GM12878 (cell line): ENCODE measurements at regions not wholly inside any gene's neighbourhood (a gene's known extent, or its start where the extent isn't known, plus 50 kb on each side); places are given as distances from the start of the nearest gene placed in this dataset.

Experiments
- ATAC-seq: fragments of 200-7000 bp; cut with Tn5 transposase; 3 replicates; pipeline ENCODE4 v1.9.1; 2020; ENCODE audit warnings: mild to moderate bottlenecking, moderate library complexity
- BruUV-seq: library from RNA; stranded (reverse); fragments of 400-500 nt; replicated peaks from 2 replicates; lab custom pipeline; 2021; lab: Mats Ljungman, UMichigan
- CTCF ChIA-PET: fragments of 300-600 bp; sonication (Branson Sonifier 250); formaldehyde crosslinking; extraction: SDS; loops from one replicate; lab custom pipeline; 2021; ENCODE audit warnings: inconsistent platforms; lab: Yijun Ruan, JAX
- POLR2A ChIA-PET: fragments of 350-600 bp; formaldehyde crosslinking; extraction: SDS; loops from one replicate; lab custom pipeline; 2021; ENCODE audit warnings: inconsistent platforms; lab: Charles Lee
- RAD21 ChIA-PET: fragments of 300-600 bp; sonication (Branson Sonifier 250); formaldehyde crosslinking; loops from one replicate; lab custom pipeline; 2023; ENCODE audit warnings: antibody characterized with exemption; ENCODE audit not compliant: unreplicated experiment; lab: Charles Lee
- SMC1A ChIA-PET: fragments of 300-600 bp; sonication (Branson Sonifier 250); formaldehyde crosslinking; loops from one replicate; lab custom pipeline; 2023; ENCODE audit not compliant: unreplicated experiment, uncharacterized antibody; lab: Charles Lee
- DNase-seq: peaks from one replicate; pipeline ENCODE4 v3.0.0-alpha.2; 2011; ENCODE audit warnings: low read depth, low spot score
- FAIRE-seq: peaks from 3 replicates; lab custom pipeline; 2011; peaks lifted over from hg19 to GRCh38; lab: Jason Lieb, UNC
- H2AFZ ChIP-seq: 2 replicates; pipeline ENCODE4 v1.6.0; 2011; ENCODE audit warnings: low read depth, low read length, control low read depth; ENCODE audit not compliant: control insufficient read depth
- H3K27ac ChIP-seq: 2 replicates; pipeline ENCODE4 v1.5.1; 2011; ENCODE audit warnings: control low read depth; ENCODE audit not compliant: control insufficient read depth, insufficient read depth
- H3K27me3 ChIP-seq, 2 experiments: replicated peaks in 1 of 2; 2 replicates each; pipeline versions ENCODE4 v1.6.0 to v1.6.1; 2011; ENCODE audit warnings: low read length in 1 of 2; ENCODE audit not compliant: control insufficient read depth in 2 of 2, insufficient read depth in 2 of 2
- H3K36me3 ChIP-seq, 2 experiments: 2 replicates each; pipeline ENCODE4 v1.5.1; 2011; ENCODE audit warnings: low read length in 1 of 2; ENCODE audit not compliant: control insufficient read depth in 2 of 2, insufficient read depth in 2 of 2
- H3K4me1 ChIP-seq: 2 replicates; pipeline ENCODE4 v1.6.1; 2011; ENCODE audit warnings: mild to moderate bottlenecking, low read length, moderate library complexity, mixed read lengths; ENCODE audit not compliant: control insufficient read depth, insufficient read depth
- H3K4me2 ChIP-seq: 2 replicates; pipeline ENCODE4 v1.6.0; 2011; ENCODE audit warnings: control low read depth; ENCODE audit not compliant: control insufficient read depth, insufficient read depth
- H3K4me3 ChIP-seq: fragments of 200-600 bp; sonication (generic); 2 replicates; pipeline ENCODE4 v1.5.1; 2016
- H3K79me2 ChIP-seq: 2 replicates; pipeline ENCODE4 v1.6.0; 2011; ENCODE audit warnings: low read length; ENCODE audit not compliant: control insufficient read depth, insufficient read depth
- H3K9ac ChIP-seq: 2 replicates; pipeline ENCODE4 v1.8.0; 2011; ENCODE audit warnings: low read length, control low read depth, mixed read lengths; ENCODE audit not compliant: control insufficient read depth, insufficient read depth
- H3K9me3 ChIP-seq: replicated peaks from 3 replicates; pipeline ENCODE4 v1.5.1; 2011; ENCODE audit warnings: mild to moderate bottlenecking, low read length; ENCODE audit not compliant: control insufficient read depth, insufficient read depth
- H4K20me1 ChIP-seq: 2 replicates; pipeline ENCODE4 v1.6.0; 2011; ENCODE audit not compliant: control insufficient read depth, insufficient read depth
- MYB ChIP-seq: fragments of 150-350 bp; IDR thresholded peaks from 2 replicates; pipeline ENCODE4 v1.6.1; 2014; ENCODE audit warnings: mild to moderate bottlenecking, low read depth, low read length, borderline replicate concordance
- REST ChIP-seq: IDR thresholded peaks from 2 replicates; pipeline ENCODE4 v1.6.1; 2012; ENCODE audit warnings: mild to moderate bottlenecking, low read depth, low read length
- TARDBP ChIP-seq: IDR thresholded peaks from 2 replicates; pipeline ENCODE4 v1.6.1; 2016; ENCODE audit warnings: borderline replicate concordance
- WGBS: methylation state at CpG from one replicate; pipeline ENCODE4 v1.1.6; 2016; ENCODE audit warnings: low lambda C conversion rate; ENCODE audit not compliant: insufficient replicate concordance, insufficient coverage; ENCODE audit errors: missing lambda C conversion rate; 5-methylcytosine and 5-hydroxymethylcytosine counted together
- in situ Hi-C: fragments of 300-500 bp; cut with MboI; formaldehyde crosslinking; loops from 9 replicates; pipeline ENCODE4 v1.14.3; 2018; ENCODE audit warnings: mixed read lengths
- intact Hi-C: fragments of 100-400 bp; cut with micrococcal nuclease; formaldehyde crosslinking; loops from one replicate; pipeline ENCODE4 v1.14.2; 2022; ENCODE audit not compliant: unreplicated experiment

GRCh38 chr9:2923766-2924379 lies 80.0 kb upstream of the PUM3 start:
- intact Hi-C loops = no loop called here

More at GRCh38 chr9:2923766-2924379, 80.0 kb upstream of the PUM3 start:
- 40% methylated on average over 6 of the region's 6 CpGs for whole genome bisulfite sequencing
- Histone ChIP-seq H2AFZ (no peak overlapping the region), H3K27ac (no peak overlapping the region), H3K9ac (no peak overlapping the region), H3K4me2 (no peak overlapping the region), H3K4me1 (no peaks in the 10 kb centered on the region), H4K20me1 (no peaks in the 10 kb centered on the region), H3K4me3 (no peak overlapping the region), H3K79me2 (no peaks in the 10 kb centered on the region)
- ChIA-PET SMC1A (no interaction called here), POLR2A (no interaction called here), RAD21 (no interaction called here)
- BruUV-seq = no TSS peak
- in situ Hi-C loops = no loop called here
- FAIRE-seq = no peak
- TF ChIP-seq TARDBP = no peak
- TF ChIP-seq MYB = no peak
- TF ChIP-seq REST = peak; percentile 61; the same call in 1 of the 2 replicates
- TF ChIP-seq, all 136 proteins: peak for 1
- no peaks in the 10 kb centered on the region for H3K36me3 ChIP-seq
- ATAC-seq (no peak), DNase-seq (no peak)
- H3K9me3 ChIP-seq = no peaks in the 10 kb centered on the region
- CTCF ChIA-PET = interaction anchor here (1.7 kb wide), 1 partner anchor 17 kb away, joined by 3 read pairs; no protein-coding TSS in a partner anchor
- H3K27me3 ChIP-seq = no peaks in the 10 kb centered on the region; a peak in 1 of 4 replicates
